ENCODE measurements at regions not wholly inside any gene's neighbourhood (a gene's known extent, or its start where the extent isn't known, plus 50 kb on each side); places are given as distances from the start of the nearest gene placed in this dataset.

DNA sequence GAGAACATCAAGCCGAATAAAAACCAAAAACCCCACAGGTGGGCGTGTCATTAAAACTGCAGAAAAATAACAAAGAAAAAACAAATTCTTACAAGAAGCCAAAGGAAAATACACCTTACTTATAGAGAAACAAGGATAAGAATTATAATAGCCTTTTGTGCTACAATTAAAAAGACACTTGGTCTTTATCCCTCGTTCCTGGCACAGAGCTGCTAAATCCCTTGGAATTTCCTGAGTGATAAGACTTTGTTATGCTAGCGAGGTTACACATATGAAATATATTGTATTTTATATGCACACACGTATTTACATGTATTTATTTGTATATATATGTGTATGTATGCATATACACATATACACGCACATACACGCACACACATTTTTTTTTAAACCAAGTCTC lies 325.3 kb upstream of the TFPI start:
- TF ChIP-seq CTCF (IDR thresholded peaks at IDR 0.05) (no peak), POLR2A (IDR thresholded peaks at IDR 0.05) (no peak)

All from body of pancreas (tissue), 4 donors.